ENCODE measurements at regions not wholly inside any gene's neighbourhood (a gene's known extent, or its start where the extent isn't known, plus 50 kb on each side); places are given as distances from the start of the nearest gene placed in this dataset.

DNA sequence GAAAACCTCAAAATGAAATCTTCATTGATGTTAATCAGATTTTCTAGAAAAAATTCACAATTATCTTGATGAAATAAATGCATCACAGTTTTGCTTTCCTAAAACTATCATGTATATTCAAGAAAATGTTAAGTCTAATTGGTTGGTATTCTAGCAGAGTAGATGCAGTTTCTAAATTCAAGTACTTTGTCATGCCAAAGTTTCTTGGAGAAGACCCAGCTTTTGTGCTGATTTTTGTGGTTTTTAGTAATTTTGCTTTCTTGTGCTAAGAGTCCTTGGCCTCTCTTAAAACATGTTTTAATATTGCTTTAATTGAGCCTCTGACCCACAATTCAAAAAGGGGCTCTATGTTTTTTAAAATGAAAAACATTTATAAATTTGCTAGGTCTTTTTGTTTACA, 924.8 kb upstream of the PTPRD start:
- ATAC-seq (no peak), DNase-seq (peak in 2 of 4 donors; percentile 4 to 5)
- Histone ChIP-seq H3K36me3 (no peaks in the 10 kb centered on the region), H3K27me3 (no peaks in the 10 kb centered on the region), H3K4me3 (no peak overlapping the region), H3K27ac (no peak overlapping the region), H3K4me1 (no peaks in the 10 kb centered on the region), H3K9me3 (no peaks in the 10 kb centered on the region)
- intact Hi-C loops (cut with DNase I): no loop called here
- TF ChIP-seq, protein P1, sequence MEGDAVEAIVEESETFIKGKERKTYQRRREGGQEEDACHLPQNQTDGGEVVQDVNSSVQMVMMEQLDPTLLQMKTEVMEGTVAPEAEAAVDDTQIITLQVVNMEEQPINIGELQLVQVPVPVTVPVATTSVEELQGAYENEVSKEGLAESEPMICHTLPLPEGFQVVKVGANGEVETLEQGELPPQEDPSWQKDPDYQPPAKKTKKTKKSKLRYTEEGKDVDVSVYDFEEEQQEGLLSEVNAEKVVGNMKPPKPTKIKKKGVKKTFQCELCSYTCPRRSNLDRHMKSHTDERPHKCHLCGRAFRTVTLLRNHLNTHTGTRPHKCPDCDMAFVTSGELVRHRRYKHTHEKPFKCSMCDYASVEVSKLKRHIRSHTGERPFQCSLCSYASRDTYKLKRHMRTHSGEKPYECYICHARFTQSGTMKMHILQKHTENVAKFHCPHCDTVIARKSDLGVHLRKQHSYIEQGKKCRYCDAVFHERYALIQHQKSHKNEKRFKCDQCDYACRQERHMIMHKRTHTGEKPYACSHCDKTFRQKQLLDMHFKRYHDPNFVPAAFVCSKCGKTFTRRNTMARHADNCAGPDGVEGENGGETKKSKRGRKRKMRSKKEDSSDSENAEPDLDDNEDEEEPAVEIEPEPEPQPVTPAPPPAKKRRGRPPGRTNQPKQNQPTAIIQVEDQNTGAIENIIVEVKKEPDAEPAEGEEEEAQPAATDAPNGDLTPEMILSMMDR (IDR thresholded peaks at IDR 0.05): no peak

DNA sequence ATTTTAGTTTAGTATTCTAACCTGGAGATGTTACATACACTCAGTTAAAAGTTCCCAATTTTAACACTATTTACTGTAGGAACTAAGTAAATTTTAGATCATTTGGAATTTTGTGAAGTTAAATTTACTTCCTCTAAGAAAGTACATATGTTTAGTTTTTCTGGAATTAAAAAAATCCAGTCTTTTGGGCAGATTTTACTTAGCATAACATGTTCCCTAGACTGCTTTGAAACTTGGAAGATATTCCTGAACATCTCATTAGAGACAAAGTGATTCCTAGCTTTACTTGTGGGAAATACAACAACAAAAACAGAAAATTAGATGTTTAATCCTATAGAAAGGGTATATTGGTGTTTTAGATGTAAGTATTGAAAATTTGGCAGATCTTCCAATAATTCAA, 930.0 kb upstream of the PTPRD start:
- Histone ChIP-seq H3K4me3 (no peak overlapping the region), H3K27me3 (no peaks in the 10 kb centered on the region), H3K4me1 (no peaks in the 10 kb centered on the region), H3K36me3 (no peaks in the 10 kb centered on the region), H3K27ac (no peak overlapping the region), H3K9me3 (peaks cover 0 to 4% of the 10 kb centered on the region in 2 donors)
- intact Hi-C loops (cut with DNase I): no loop called here
- TF ChIP-seq, protein P1 (IDR thresholded peaks at IDR 0.05): no peak
- no peak for DNase-seq
- no peak for ATAC-seq

DNA sequence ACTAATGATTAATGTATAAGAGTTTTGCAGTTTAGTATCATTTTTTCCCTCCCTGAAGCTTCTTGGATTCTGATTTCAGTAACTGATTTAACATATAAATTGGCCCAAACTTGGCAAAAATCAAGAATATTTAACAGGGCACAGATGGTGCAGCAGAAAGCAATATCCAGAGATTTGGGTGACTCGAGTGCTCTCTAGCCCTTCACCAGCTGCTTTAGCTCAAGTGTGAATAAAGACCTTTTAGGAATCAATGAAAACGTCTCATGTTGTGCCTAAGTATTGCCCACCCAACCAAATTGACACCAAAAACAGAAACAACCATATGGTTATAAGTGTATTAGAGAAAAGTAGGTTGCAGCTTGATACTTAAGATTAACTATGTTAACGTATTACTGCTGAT, 933.4 kb upstream of the PTPRD start:
- H3K36me3 ChIP-seq: no peaks in the 10 kb centered on the region
- no peaks in the 10 kb centered on the region for H3K4me1 ChIP-seq
- ATAC-seq (no peak), DNase-seq (no peak)
- H3K27ac ChIP-seq: no peak overlapping the region
- no peak overlapping the region for H3K4me3 ChIP-seq
- H3K27me3 ChIP-seq: no peaks in the 10 kb centered on the region
- intact Hi-C loops (cut with DNase I): no loop called here
- H3K9me3 ChIP-seq: peaks cover 0 to 19% of the 10 kb centered on the region in 2 donors
- TF ChIP-seq, protein P1 (IDR thresholded peaks at IDR 0.05): no peak

DNA sequence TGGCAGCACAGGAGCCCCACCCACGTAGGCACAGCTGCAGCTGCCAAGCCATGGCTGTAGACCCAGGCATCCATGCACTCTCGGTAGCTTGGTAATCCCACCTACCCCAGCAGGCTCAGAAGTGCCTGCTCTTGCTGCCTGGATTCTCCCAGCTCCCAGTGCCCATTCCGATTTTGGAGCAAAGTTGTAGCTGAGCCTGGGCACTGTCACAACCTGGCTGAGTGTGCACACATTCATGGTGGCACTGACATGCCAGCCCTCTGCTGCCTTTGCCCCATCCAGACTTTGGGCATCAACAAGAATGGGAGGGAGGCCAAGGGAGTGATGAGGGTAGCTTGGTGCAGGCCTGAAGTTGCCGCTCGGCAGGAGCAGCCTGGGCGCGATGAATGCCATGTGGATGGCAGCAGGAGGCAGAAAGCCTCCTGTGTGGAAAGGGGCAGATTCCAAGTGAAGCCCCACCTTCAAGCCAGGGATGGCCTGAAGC, 936.6 kb upstream of the PTPRD start:
- ATAC-seq: no peak
- peak in 1 of 4 donors; percentile 19 for DNase-seq

DNA sequence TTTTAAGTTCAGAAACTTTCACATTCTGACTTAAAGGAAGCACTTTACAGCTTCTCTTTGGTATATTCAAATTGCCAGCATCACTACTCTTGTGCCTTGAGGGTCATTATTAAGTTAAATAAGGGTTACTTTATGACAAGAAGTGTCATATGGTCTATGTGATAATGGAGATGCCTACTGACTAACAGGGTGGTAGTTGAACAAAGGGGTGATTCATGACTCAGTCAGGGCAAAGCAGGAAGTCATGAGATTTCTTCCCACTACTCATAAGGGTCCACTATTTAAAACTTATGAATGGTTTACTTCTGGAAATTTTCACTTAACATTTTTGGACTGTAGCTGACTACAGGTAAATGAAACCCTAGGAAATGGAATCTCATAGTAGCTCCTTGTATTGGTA, 938.3 kb upstream of the PTPRD start:
- TF ChIP-seq, protein P1 (IDR thresholded peaks at IDR 0.05): no peak
- Histone ChIP-seq H3K4me1 (no peaks in the 10 kb centered on the region), H3K27me3 (no peaks in the 10 kb centered on the region)

More for the DNA sequence above, 936.6 kb upstream of the PTPRD start:
- Histone ChIP-seq H3K27ac (no peak overlapping the region), H3K9me3 (peaks cover 0 to 15% of the 10 kb centered on the region in 2 donors), H3K27me3 (no peaks in the 10 kb centered on the region), H3K4me3 (no peak overlapping the region), H3K36me3 (no peaks in the 10 kb centered on the region), H3K4me1 (no peaks in the 10 kb centered on the region)
- TF ChIP-seq, protein P1 (IDR thresholded peaks at IDR 0.05): no peak
- intact Hi-C loops (cut with DNase I): no loop called here

More for the DNA sequence above, 938.3 kb upstream of the PTPRD start:
- DNase-seq (no peak), ATAC-seq (no peak)
- peaks cover 0 to 15% of the 10 kb centered on the region in 2 donors for H3K9me3 ChIP-seq
- intact Hi-C loops (cut with DNase I): no loop called here
- no peak overlapping the region for H3K27ac ChIP-seq
- no peak overlapping the region for H3K4me3 ChIP-seq
- H3K36me3 ChIP-seq: no peaks in the 10 kb centered on the region

Measured in left lung (tissue), 4 donors.